SK-N-SH (cell line): ENCODE measurements at regions not wholly inside any gene's neighbourhood (a gene's known extent, or its start where the extent isn't known, plus 50 kb on each side); places are given as distances from the start of the nearest gene placed in this dataset.

Experiments used
- CTCF ChIA-PET: fragments of 300-600, 350-600 bp; formaldehyde crosslinking; extraction: SDS; loops from one replicate; lab custom pipeline; 2021; lab: Yijun Ruan, JAX
- POLR2A ChIA-PET: fragments of 350-600 bp; sonication (Branson Sonifier 250); formaldehyde crosslinking; extraction: SDS; loops from one replicate; lab custom pipeline; 2020; ENCODE audit warnings: antibody characterized with exemption, inconsistent platforms; lab: Yijun Ruan, JAX
- DNase-seq: peaks from one replicate; pipeline ENCODE4 v3.0.0; 2012
- H2AFZ ChIP-seq: fragments of 200-600 bp; sonication (generic); 2 replicates; pipeline ENCODE4 v1.8.1; 2016; ENCODE audit warnings: antibody characterized with exemption, mild to moderate bottlenecking, low read depth
- H3F3A ChIP-seq: fragments of 200-600 bp; sonication (generic); replicated peaks from 2 replicates; pipeline ENCODE3; 2016; ENCODE audit warnings: antibody characterized with exemption, mild to moderate bottlenecking; ENCODE audit not compliant: insufficient read depth
- H3K27ac ChIP-seq, 2 experiments: fragments of 200-500 bp in 1 of 2; fragments of 200-600 bp in 1 of 2; sonication (Bioruptor generic) in 1 of 2; sonication (generic), shearing (Covaris generic) in 1 of 2; 2 replicates each; pipeline versions ENCODE4 v1.5.1 to v1.6.1; 2014 to 2016; ENCODE audit warnings: low read depth in 2 of 2, inconsistent platforms in 1 of 2, low read length in 1 of 2, mild to moderate bottlenecking in 1 of 2, mixed read lengths in 1 of 2
- H3K27me3 ChIP-seq: fragments of 200-600 bp; sonication (generic), shearing (Covaris generic); 2 replicates; pipeline ENCODE4 v1.6.1; 2016; ENCODE audit warnings: mixed run types; ENCODE audit not compliant: insufficient read depth
- H3K36me3 ChIP-seq, 2 experiments: fragments of 200-500 bp in 1 of 2; fragments of 200-600 bp in 1 of 2; sonication (Bioruptor generic) in 1 of 2; sonication (generic) in 1 of 2; replicated peaks in 1 of 2; 2 replicates each; pipeline versions ENCODE3 to v1.5.1; 2014 to 2016; ENCODE audit warnings: low read length in 1 of 2, mild to moderate bottlenecking in 1 of 2; ENCODE audit not compliant: insufficient read depth in 2 of 2, control insufficient read depth in 1 of 2
- H3K4me1 ChIP-seq, 2 experiments: fragments of 200-500 bp in 1 of 2; fragments of 200-600 bp in 1 of 2; sonication (Bioruptor generic) in 1 of 2; sonication (generic), shearing (Covaris generic) in 1 of 2; 2 replicates each; pipeline versions ENCODE4 v1.5.1 to v1.6.1; 2014 to 2016; ENCODE audit warnings: low read depth in 1 of 2, low read length in 1 of 2, mixed run types in 1 of 2; ENCODE audit not compliant: insufficient read depth in 2 of 2, control insufficient read depth in 1 of 2
- H3K4me2 ChIP-seq: fragments of 200-600 bp; sonication (generic), shearing (Covaris generic); 2 replicates; pipeline ENCODE4 v1.6.1; 2017; ENCODE audit warnings: mixed run types
- H3K4me3 ChIP-seq, 2 experiments: fragments of 200-500 bp in 1 of 2; fragments of 200-600 bp in 1 of 2; sonication (Bioruptor generic) in 1 of 2; sonication (generic), shearing (Covaris generic) in 1 of 2; 2 replicates each; pipeline versions ENCODE4 v1.5.1 to v1.8.1; 2014 to 2016; ENCODE audit warnings: low read depth in 2 of 2, inconsistent platforms in 1 of 2, low read length in 1 of 2, mild to moderate bottlenecking in 1 of 2, mixed read lengths in 1 of 2, moderate library complexity in 1 of 2
- H3K79me2 ChIP-seq: fragments of 200-600 bp; sonication (generic); 2 replicates; pipeline ENCODE4 v1.8.1; 2017; ENCODE audit warnings: mild to moderate bottlenecking; ENCODE audit not compliant: insufficient read depth
- H3K9ac ChIP-seq: fragments of 200-600 bp; sonication (generic); 2 replicates; pipeline ENCODE4 v1.6.1; 2017; ENCODE audit warnings: mixed run types
- H3K9me2 ChIP-seq: fragments of 200-600 bp; sonication (generic); 2 replicates; pipeline ENCODE4 v1.6.1; 2017; ENCODE audit warnings: mixed run types
- H3K9me3 ChIP-seq: fragments of 200-600 bp; sonication (generic); 2 replicates; pipeline ENCODE4 v1.6.1; 2017; ENCODE audit warnings: mixed run types, mild to moderate bottlenecking, moderate library complexity
- H4K20me1 ChIP-seq: fragments of 200-600 bp; sonication (generic); 2 replicates; pipeline ENCODE4 v1.6.1; 2017; ENCODE audit warnings: mild to moderate bottlenecking, mixed run types; ENCODE audit not compliant: insufficient read depth
- FOXJ3 ChIP-seq: sonication (generic); formaldehyde crosslinking; IDR thresholded peaks from 2 replicates; pipeline ENCODE4 v1.5.1; 2020; ENCODE audit warnings: mild to moderate bottlenecking, missing genetic modification reagents
- MXI1 ChIP-seq: IDR thresholded peaks from 2 replicates; pipeline ENCODE4 v1.6.1; 2012; ENCODE audit warnings: mild to moderate bottlenecking, low read depth, low read length, improper control_type of control experiment
- NFIC ChIP-seq: IDR thresholded peaks from 2 replicates; pipeline ENCODE4 v1.4.0; 2012; ENCODE audit warnings: borderline replicate concordance
- NRF1 ChIP-seq: IDR thresholded peaks from 2 replicates; pipeline ENCODE4 v1.6.1; 2012; ENCODE audit warnings: low read depth, mild to moderate bottlenecking, low read length
- PBX3 ChIP-seq: IDR thresholded peaks from 2 replicates; pipeline ENCODE4; 2012
- RCOR1 ChIP-seq: fragments of 150-350 bp; IDR thresholded peaks from 2 replicates; pipeline ENCODE4 v1.6.1; 2017; ENCODE audit warnings: antibody characterized with exemption, low read length
- TEAD4 ChIP-seq: IDR thresholded peaks from 2 replicates; pipeline ENCODE4 v1.4.0; 2012; ENCODE audit warnings: mild to moderate bottlenecking, borderline replicate concordance; ENCODE audit not compliant: insufficient read depth
- USF2 ChIP-seq: fragments of 150-350 bp; IDR thresholded peaks from 2 replicates; pipeline ENCODE4 v1.6.1; 2017; ENCODE audit warnings: antibody characterized with exemption, low read length, low read depth, borderline replicate concordance
- WGBS: methylation state at CpG from one replicate; pipeline ENCODE4 v1.1.6; 2017; ENCODE audit warnings: low lambda C conversion rate; 5-methylcytosine and 5-hydroxymethylcytosine counted together
- TF ChIP-seq, protein P1 (sequence below): fragments of 150-350 bp; IDR thresholded peaks from 2 replicates; pipeline ENCODE4 v1.6.1; 2016; ENCODE audit warnings: mild to moderate bottlenecking, low read depth, low read length

- H3K4me3 ChIP-seq = no peak overlapping the region
- no peak for TF ChIP-seq TEAD4
- no peak for TF ChIP-seq PBX3
- TF ChIP-seq MXI1 = no peak
- no peak for TF ChIP-seq USF2
- no peak for TF ChIP-seq NRF1
- TF ChIP-seq, all 33 proteins: peak for 0
- Histone ChIP-seq H3K36me3 (no peaks in the 10 kb centered on the region), H3K9me3 (no peaks in the 10 kb centered on the region), H2AFZ (no peak overlapping the region), H3K4me1 (no peaks in the 10 kb centered on the region; a peak in 1 of 4 replicates), H3K9me2 (no peaks in the 10 kb centered on the region), H4K20me1 (no peaks in the 10 kb centered on the region), H3K79me2 (no peaks in the 10 kb centered on the region), H3K27me3 (no peaks in the 10 kb centered on the region), H3K9ac (no peak overlapping the region), H3K27ac (no peak overlapping the region), H3F3A (no peaks in the 10 kb centered on the region), H3K4me2 (no peak overlapping the region)
- 10% methylated on average over 43 of the region's 82 CpGs for WGBS
- ChIA-PET POLR2A (no interaction called here), CTCF (interaction anchor here (0.8 to 1.2 kb wide), 4 partner anchors 7 to 930 kb away, joined by 3 to 7 read pairs (median 4); no protein-coding TSS in a partner anchor)
- peak; percentile 49 for DNase-seq
These were observed 164.2 kb upstream of the DPP6 start for GRCh38 chr7:153887749-153888569.

GRCh38 chr7:153891990-153892389 is 160.2 kb upstream of the DPP6 start:
- ChIA-PET CTCF (no interaction called here), POLR2A (no interaction called here)
- H3K9me2 ChIP-seq = no peaks in the 10 kb centered on the region
- no peak overlapping the region for H3K4me2 ChIP-seq
- H2AFZ ChIP-seq = no peak overlapping the region
- H3F3A ChIP-seq = no peaks in the 10 kb centered on the region
- no peaks in the 10 kb centered on the region for H3K4me1 ChIP-seq
- no peak overlapping the region for H3K27ac ChIP-seq
- no peaks in the 10 kb centered on the region for H3K27me3 ChIP-seq
- no peak overlapping the region for H3K4me3 ChIP-seq
- no peak for TF ChIP-seq RCOR1
- TF ChIP-seq FOXJ3 (CRISPR knock-in tag) = no peak
- TF ChIP-seq NFIC = no peak
- TF ChIP-seq NRF1 = no peak
- TF ChIP-seq USF2 = no peak
- TF ChIP-seq, protein P1, sequence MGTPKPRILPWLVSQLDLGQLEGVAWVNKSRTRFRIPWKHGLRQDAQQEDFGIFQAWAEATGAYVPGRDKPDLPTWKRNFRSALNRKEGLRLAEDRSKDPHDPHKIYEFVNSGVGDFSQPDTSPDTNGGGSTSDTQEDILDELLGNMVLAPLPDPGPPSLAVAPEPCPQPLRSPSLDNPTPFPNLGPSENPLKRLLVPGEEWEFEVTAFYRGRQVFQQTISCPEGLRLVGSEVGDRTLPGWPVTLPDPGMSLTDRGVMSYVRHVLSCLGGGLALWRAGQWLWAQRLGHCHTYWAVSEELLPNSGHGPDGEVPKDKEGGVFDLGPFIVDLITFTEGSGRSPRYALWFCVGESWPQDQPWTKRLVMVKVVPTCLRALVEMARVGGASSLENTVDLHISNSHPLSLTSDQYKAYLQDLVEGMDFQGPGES = no peak
- no peaks in the 10 kb centered on the region for H3K79me2 ChIP-seq
- no peak for DNase-seq
- WGBS = 15% methylated on average over 6 of the region's 6 CpGs
- no peaks in the 10 kb centered on the region for H4K20me1 ChIP-seq
- no peaks in the 10 kb centered on the region for H3K36me3 ChIP-seq
- no peak overlapping the region for H3K9ac ChIP-seq
- peaks cover 5% of the 10 kb centered on the region; the same call in 1 of the 2 replicates for H3K9me3 ChIP-seq
